ENCODE measurements at regions not wholly inside any gene's neighbourhood (a gene's known extent, or its start where the extent isn't known, plus 50 kb on each side); places are given as distances from the start of the nearest gene placed in this dataset.

DNA sequence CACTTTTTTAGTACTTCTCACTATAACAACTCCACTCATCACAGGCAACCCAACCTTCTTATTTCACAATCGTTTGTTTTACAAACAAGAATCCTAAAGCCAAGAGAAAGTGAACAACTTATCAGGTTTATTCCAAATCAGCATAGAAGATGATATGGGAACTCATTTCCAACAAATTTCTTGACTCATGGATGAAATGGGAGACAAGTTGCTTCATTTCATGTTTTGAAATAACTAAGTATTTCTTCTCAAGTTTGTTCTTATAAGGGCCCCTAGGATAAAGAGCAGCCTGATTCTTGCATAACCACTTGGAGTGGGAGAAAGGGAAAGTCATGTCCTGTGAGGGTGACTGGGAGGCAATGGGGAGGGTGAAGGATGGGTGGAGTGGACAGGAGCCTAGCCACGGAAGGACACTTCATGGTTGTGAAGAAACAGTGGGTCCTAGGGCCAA is 168.3 kb downstream of the DUSP6 start:
- no peak for DNase-seq

- DNase-seq: peak; percentile 50
Measured at GRCh38 chr12:89181271-89181920, 170.9 kb downstream of the DUSP6 start.

- no peak for DNase-seq
Measured at GRCh38 chr12:89180496-89180895, 171.8 kb downstream of the DUSP6 start.

DNA sequence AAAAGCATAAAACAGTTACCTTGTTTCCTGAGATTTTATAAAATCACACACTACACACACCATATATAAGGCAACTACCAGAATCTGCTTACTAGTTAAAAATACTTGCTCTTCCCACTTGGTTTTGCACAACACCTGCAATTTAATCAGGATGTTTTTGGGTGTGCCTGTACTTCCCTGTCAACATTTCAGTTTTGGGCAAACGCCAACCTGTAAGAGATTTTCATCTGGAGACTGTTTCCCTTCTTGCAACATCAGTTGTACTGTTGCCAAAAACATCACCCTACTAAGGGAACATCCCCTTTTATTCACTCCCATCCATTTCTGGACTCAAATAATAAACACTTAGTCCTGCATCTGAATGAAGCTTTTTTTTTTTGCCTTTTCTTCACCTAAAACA is 172.3 kb downstream of the DUSP6 start:
- DNase-seq: peak; percentile 70

GRCh38 chr12:89179245-89179644 is 173.1 kb downstream of the DUSP6 start:
- DNase-seq: no peak

GRCh38 chr12:89177802-89178395 is 174.4 kb downstream of the DUSP6 start:
- no peak for DNase-seq

GRCh38 chr12:89176676-89177075 is 175.6 kb downstream of the DUSP6 start:
- no peak for DNase-seq

GRCh38 chr12:89173678-89174077 is 178.6 kb downstream of the DUSP6 start:
- DNase-seq: no peak

DNA sequence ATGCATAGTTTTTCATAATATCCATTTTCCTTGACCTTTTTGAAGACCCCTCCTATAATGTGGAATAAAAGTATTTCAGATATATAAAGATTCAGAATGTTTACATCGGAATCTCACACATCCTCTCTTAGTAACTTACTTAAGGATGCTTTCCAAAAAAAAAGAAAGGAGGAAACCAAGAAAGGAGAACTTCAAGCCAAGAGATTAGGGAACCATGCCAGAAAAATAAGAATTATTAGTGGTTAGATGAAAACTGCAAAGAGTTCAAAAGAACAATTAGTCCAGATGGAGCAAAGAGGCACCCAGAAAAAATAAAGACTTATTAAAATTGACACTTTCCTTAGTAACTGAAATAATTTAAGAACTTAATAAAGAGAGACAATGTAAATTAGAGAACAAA is 179.2 kb downstream of the DUSP6 start:
- no peak for DNase-seq

DNA sequence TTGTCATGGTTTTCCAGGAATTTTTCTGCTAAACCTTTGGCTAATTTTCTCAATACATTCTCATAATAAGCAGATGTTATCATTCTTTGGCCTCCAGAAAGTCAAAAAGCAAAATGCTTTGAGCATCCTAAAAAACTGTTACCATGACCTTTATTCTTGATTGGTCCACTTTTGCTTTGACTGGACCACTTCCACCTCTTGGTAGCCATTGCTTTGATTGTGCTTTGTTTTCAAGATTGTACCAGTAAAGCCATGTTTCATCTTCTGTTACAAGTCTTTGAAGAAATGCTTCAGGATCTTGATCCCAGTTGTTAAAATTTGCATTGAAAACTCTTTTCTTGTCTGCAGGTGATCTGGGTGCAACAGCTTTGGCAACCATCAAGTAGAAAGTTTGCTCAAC is 180.1 kb downstream of the DUSP6 start:
- no peak for DNase-seq

DNA sequence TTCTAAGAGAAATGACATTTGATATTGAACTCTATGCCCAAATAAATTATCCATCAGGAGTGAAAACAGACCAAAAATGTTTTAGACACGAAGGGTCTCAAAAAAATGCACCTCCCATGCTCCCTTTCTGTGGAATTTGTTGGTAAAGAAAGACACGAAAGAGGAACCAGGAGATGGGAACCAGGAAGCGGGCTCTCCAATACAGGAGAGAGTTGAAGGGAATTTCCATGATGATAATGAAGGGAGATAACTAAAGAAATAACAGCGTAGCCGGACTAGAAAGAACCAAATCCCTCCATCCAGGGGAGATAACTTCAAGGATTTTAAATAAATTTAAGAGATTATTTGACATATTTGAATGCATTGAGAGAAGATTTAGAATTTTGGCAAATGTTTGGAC is 183.0 kb downstream of the DUSP6 start:
- no peak for DNase-seq

DNA sequence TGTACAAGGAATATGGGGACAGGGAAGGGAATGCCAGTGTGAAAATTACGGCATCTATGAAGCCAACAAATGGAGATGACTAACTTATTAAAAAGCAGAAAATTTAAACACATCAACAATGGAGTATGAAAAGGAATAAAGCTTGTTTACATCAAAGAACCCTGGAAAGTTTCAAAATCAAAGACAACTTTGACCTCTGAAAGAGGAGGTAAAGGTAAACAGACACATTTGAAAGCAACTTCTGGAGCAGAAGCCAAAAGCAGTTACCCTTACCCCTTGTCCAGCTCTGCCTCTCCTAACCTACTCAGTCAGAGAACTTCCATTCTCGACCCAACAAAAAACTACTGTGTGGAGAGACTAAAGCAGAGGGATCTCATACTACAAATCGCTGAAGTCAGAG is 184.3 kb downstream of the DUSP6 start:
- no peak for DNase-seq

- DNase-seq: peak; percentile 36
Measured at GRCh38 chr12:89166525-89166934, 185.8 kb downstream of the DUSP6 start.

- no peak for DNase-seq
Measured at GRCh38 chr12:89166121-89166520, 186.2 kb downstream of the DUSP6 start.

- DNase-seq: no peak
Measured at GRCh38 chr12:89165703-89166102, 186.6 kb downstream of the DUSP6 start.

GRCh38 chr12:89163918-89164317 is 188.4 kb downstream of the DUSP6 start:
- no peak for DNase-seq

- DNase-seq: peak; percentile 100
Measured at GRCh38 chr12:89162589-89163261, 189.6 kb downstream of the DUSP6 start.

- DNase-seq: no peak
Measured at GRCh38 chr12:89161557-89161956, 190.7 kb downstream of the DUSP6 start.

DNA sequence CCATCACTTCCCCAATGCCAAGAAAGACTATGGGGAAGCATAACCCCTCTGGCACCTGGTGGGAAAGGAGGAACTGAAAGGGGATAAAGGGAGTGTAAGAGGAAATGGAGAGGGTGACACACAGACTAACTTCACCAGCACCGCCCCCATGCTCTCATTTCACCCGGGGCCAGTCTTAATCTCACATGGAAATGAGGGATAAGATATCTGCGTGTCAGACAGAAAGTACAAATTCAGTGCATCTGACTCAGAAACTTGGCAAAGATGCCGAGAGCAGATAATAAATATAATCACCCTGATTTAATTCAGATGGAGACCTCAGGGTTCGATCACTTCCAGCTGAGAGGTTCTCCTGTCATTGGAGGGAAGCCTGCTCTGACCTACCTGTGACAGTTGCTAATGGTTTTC is 191.6 kb downstream of the DUSP6 start:
- DNase-seq: peak; percentile 88

DNA sequence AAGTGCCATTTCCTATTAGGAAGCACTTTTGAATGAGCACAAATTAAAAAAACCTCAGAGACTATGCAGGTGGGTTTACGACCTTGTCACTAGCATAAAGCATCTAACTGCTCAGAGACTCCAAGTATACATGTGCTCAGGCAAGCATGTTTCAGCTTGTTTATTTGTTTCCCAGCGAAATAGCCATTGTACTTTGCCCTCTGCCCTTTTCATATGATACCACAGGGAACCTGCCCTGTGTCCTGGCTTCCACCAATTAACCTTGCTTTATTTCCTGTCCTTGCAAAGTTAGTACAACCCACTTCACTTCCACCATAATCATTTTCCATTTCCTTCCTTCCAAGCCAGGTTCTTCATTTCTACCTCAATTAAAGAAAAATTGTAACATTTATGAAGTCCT is 194.9 kb downstream of the DUSP6 start:
- DNase-seq: no peak

DNA sequence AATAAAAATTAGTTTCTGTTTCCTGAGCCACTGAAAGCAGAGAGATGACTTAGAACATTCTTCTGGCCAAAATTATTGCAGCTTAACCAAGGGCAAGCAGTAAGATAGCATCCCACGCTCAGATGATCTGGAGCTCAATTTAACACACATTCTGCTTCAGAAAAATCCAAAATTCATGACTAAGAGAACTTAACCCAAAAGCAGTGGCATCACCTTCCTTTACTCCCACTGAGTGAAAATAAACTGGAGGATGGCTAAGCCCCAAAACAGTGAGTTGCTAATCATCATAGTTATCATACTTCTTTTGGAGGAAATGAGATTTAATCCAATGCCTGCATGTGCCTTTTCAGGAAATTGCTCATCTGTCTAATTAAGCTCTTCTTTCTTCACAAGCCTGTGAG is 195.4 kb downstream of the DUSP6 start:
- peak; percentile 67 for DNase-seq

DNA sequence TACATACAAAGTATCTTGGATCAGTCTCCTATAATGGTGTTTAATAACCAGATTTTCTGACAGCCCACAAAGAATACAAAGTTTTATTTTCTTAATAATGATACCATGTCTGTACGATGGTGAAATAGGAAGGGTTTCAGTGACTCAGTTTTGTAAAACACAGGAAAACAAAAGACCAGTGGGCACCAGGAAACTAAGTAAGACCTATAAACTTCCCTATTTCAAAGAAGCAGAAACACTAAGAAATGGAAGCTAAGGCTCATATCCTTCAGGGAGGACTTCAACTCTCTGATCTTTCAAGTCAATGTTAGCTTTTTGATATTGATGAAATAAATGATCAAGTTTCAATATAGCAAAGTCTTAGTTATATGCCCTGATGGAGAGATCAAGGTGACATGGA is 196.0 kb downstream of the DUSP6 start:
- DNase-seq: no peak

- DNase-seq: no peak
Measured at GRCh38 chr12:89155826-89156225, 196.5 kb downstream of the DUSP6 start.

GRCh38 chr12:89154743-89155499 is 197.4 kb downstream of the DUSP6 start:
- DNase-seq: no peak
